Neural cell (in vitro differentiated cells): ENCODE measurements at regions not wholly inside any gene's neighbourhood (a gene's known extent, or its start where the extent isn't known, plus 50 kb on each side); places are given as distances from the start of the nearest gene placed in this dataset.
A peak's percentile ranks its signal among the peaks of the same experiment; 100 is the strongest.

Source experiments
- H2AFZ ChIP-seq: fragments of 200-600, 300-800 bp; sonication (generic), shearing (Covaris generic); 2 replicates; pipeline ENCODE4 v1.6.0; 2014; ENCODE audit warnings: low read depth, mild to moderate bottlenecking, antibody characterized with exemption, low read length, moderate library complexity
- H3F3A ChIP-seq: fragments of 200-600 bp; shearing (Covaris generic); 2 replicates; pipeline ENCODE4 v1.6.1; 2016; ENCODE audit warnings: mild to moderate bottlenecking, moderate library complexity, mixed read lengths, antibody characterized with exemption, low read length; ENCODE audit not compliant: insufficient read depth, poor library complexity, severe bottlenecking
- H3K27ac ChIP-seq: fragments of 200-600, 300-800 bp; sonication (generic), shearing (Covaris generic); 2 replicates; pipeline ENCODE4 v1.5.1; 2014; ENCODE audit warnings: mild to moderate bottlenecking, low read length, moderate library complexity
- H3K27me3 ChIP-seq: fragments of 300-800, 200-600 bp; sonication (generic), shearing (Covaris generic); 2 replicates; pipeline ENCODE4 v1.6.0; 2014; ENCODE audit warnings: mild to moderate bottlenecking, low read depth, low read length, moderate library complexity; ENCODE audit not compliant: insufficient read depth
- H3K36me3 ChIP-seq: fragments of 300-800, 200-600 bp; sonication (generic), shearing (Covaris generic); 2 replicates; pipeline ENCODE4 v1.5.1; 2014; ENCODE audit warnings: mild to moderate bottlenecking, antibody characterized with exemption, low read length, moderate library complexity; ENCODE audit not compliant: insufficient read depth
- H3K4me2 ChIP-seq: fragments of 300-800, 200-600 bp; sonication (generic), shearing (Covaris generic); 2 replicates; pipeline ENCODE4 v1.6.0; 2014; ENCODE audit warnings: mild to moderate bottlenecking, low read length
- H3K4me3 ChIP-seq: fragments of 300-800, 200-600 bp; sonication (generic), shearing (Covaris generic); 2 replicates; pipeline ENCODE4 v1.5.1; 2014; ENCODE audit warnings: mild to moderate bottlenecking, low read length, moderate library complexity
- H3K79me2 ChIP-seq: fragments of 200-600 bp; shearing (Covaris generic); replicated peaks from 2 replicates; pipeline ENCODE4 v1.6.0; 2014; ENCODE audit warnings: mild to moderate bottlenecking, low read length, moderate library complexity; ENCODE audit not compliant: insufficient read depth
- H3K9ac ChIP-seq: fragments of 300-800, 200-600 bp; sonication (generic), shearing (Covaris generic); 2 replicates; pipeline ENCODE4 v1.6.1; 2016; ENCODE audit warnings: mild to moderate bottlenecking, low read length, mixed read lengths
- H3K9me2 ChIP-seq: fragments of 200-600 bp; shearing (Covaris generic); 2 replicates; pipeline ENCODE4 v1.6.1; 2016; ENCODE audit warnings: mild to moderate bottlenecking, low read length, mixed read lengths; ENCODE audit not compliant: insufficient read depth
- H3K9me3 ChIP-seq: fragments of 200-600, 300-800 bp; sonication (generic), shearing (Covaris generic); 2 replicates; pipeline ENCODE4 v1.6.1; 2016; ENCODE audit warnings: mild to moderate bottlenecking, mixed run types, low read length, moderate library complexity, mixed read lengths
- H4K20me1 ChIP-seq: fragments of 200-600 bp; shearing (Covaris generic); 2 replicates; pipeline ENCODE4 v1.6.1; 2016; ENCODE audit warnings: mild to moderate bottlenecking, mixed run types; ENCODE audit not compliant: insufficient read depth
- CTCF ChIP-seq: fragments of 450-650 bp; IDR thresholded peaks from 2 replicates; pipeline ENCODE4 v1.5.1; 2014; ENCODE audit warnings: antibody characterized with exemption, mild to moderate bottlenecking, moderate library complexity; ENCODE audit not compliant: poor library complexity, severe bottlenecking
- EP300 ChIP-seq: fragments of 450-650 bp; conservative IDR thresholded peaks from 2 replicates; pipeline ENCODE4 v1.6.1; 2014; ENCODE audit warnings: antibody characterized with exemption, mild to moderate bottlenecking, moderate library complexity; ENCODE audit not compliant: poor library complexity, severe bottlenecking
- EZH2 ChIP-seq: fragments of 200-600, 300-800 bp; shearing (Covaris generic), sonication (generic); IDR thresholded peaks from 2 replicates; pipeline ENCODE4 v1.6.1; 2014; ENCODE audit warnings: antibody characterized with exemption, low read length, borderline replicate concordance, mild to moderate bottlenecking; ENCODE audit not compliant: insufficient read depth, poor library complexity, severe bottlenecking
- MXI1 ChIP-seq: fragments of 450-650 bp; conservative IDR thresholded peaks from 2 replicates; pipeline ENCODE4 v1.6.1; 2014; ENCODE audit warnings: antibody characterized with exemption, mild to moderate bottlenecking; ENCODE audit not compliant: poor library complexity, severe bottlenecking
- RAD21 ChIP-seq: fragments of 450-650 bp; conservative IDR thresholded peaks from 2 replicates; pipeline ENCODE4 v1.6.1; 2014; ENCODE audit warnings: antibody characterized with exemption, mild to moderate bottlenecking, moderate library complexity
- SMC3 ChIP-seq: fragments of 450-650 bp; conservative IDR thresholded peaks from 2 replicates; pipeline ENCODE4 v1.6.1; 2014; ENCODE audit warnings: antibody characterized with exemption, mild to moderate bottlenecking, moderate library complexity; ENCODE audit not compliant: poor library complexity

GRCh38 chr1:88003255-88003654 lies 674.6 kb downstream of the LMO4 start:
- Histone ChIP-seq H3K9ac (no peak overlapping the region), H4K20me1 (no peaks in the 10 kb centered on the region), H3K79me2 (no peaks in the 10 kb centered on the region), H3K36me3 (no peaks in the 10 kb centered on the region), H3K4me3 (no peak overlapping the region), H3K9me2 (no peaks in the 10 kb centered on the region), H3K27ac (no peak overlapping the region), H3K9me3 (no peaks in the 10 kb centered on the region), H2AFZ (no peak overlapping the region), H3K4me2 (no peak overlapping the region), H3K27me3 (no peaks in the 10 kb centered on the region), H3F3A (no peaks in the 10 kb centered on the region)
- TF ChIP-seq EP300 (no peak), EZH2 (no peak), RAD21 (no peak), MXI1 (no peak)

GRCh38 chr1:88009916-88010315 lies 674.2 kb upstream of the PKN2 start:
- no peak overlapping the region for H3K4me3 ChIP-seq
- no peak overlapping the region for H2AFZ ChIP-seq
- H3K36me3 ChIP-seq = no peaks in the 10 kb centered on the region
- no peaks in the 10 kb centered on the region for H3F3A ChIP-seq
- no peaks in the 10 kb centered on the region for H3K27me3 ChIP-seq
- no peak overlapping the region for H3K4me2 ChIP-seq
- H3K27ac ChIP-seq = no peak overlapping the region
- H3K79me2 ChIP-seq = no peaks in the 10 kb centered on the region
- H3K9me3 ChIP-seq = no peaks in the 10 kb centered on the region
- no peaks in the 10 kb centered on the region for H4K20me1 ChIP-seq
- no peak overlapping the region for H3K9ac ChIP-seq
- no peaks in the 10 kb centered on the region for H3K9me2 ChIP-seq
- TF ChIP-seq RAD21 (peak; percentile 19), CTCF (peak; percentile 21), EP300 (no peak), SMC3 (no peak)

DNA sequence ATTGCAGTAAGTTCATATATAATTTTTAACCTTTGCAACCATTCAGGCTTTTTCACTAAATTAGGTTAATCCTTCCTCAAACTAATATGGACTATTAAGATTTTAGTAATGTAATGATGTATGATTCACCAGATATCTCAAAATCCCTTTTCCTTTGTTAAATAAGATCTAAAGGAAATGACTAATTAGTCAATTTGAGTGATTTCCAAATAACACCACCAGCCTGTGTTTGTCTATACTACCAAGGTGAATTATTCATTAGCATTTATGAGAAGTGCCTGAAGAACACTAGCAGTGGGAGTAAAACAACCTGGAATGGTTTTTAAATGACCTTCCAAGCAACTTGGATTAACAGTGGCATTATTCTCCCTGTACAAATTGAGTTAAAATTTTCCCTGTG lies 670.6 kb upstream of the PKN2 start:
- Histone ChIP-seq H3K9me3 (no peaks in the 10 kb centered on the region), H2AFZ (no peak overlapping the region), H3K4me2 (no peak overlapping the region), H4K20me1 (no peaks in the 10 kb centered on the region), H3K79me2 (no peaks in the 10 kb centered on the region), H3K4me3 (no peak overlapping the region), H3K27ac (no peak overlapping the region), H3K27me3 (no peaks in the 10 kb centered on the region), H3K9ac (no peak overlapping the region), H3F3A (no peaks in the 10 kb centered on the region), H3K9me2 (no peaks in the 10 kb centered on the region), H3K36me3 (no peaks in the 10 kb centered on the region)
- no peak for TF ChIP-seq RAD21
- no peak for TF ChIP-seq EP300
- TF ChIP-seq MXI1 = no peak
- no peak for TF ChIP-seq CTCF
